Non-pigmented ciliary epithelial cell (primary cell): ENCODE measurements at regions not wholly inside any gene's neighbourhood (a gene's known extent, or its start where the extent isn't known, plus 50 kb on each side); places are given as distances from the start of the nearest gene placed in this dataset.

ENCODE experiments used
- DNase-seq: peaks from one replicate; pipeline ENCODE4 v3.0.0-alpha.2; 2010; ENCODE audit warnings: low read depth

- no peak for DNase-seq
Measured at GRCh38 chr14:62015243-62015642, 253.0 kb downstream of the SNAPC1 start.

GRCh38 chr14:62015945-62016344 is 253.7 kb downstream of the SNAPC1 start:
- DNase-seq = peak; percentile 11

- DNase-seq = no peak
Measured at GRCh38 chr14:62017651-62018230, 255.5 kb downstream of the SNAPC1 start.

- DNase-seq = no peak
Measured at GRCh38 chr14:62018606-62019005, 256.4 kb downstream of the SNAPC1 start.

- DNase-seq = no peak
Measured at GRCh38 chr14:62027958-62028357, 265.7 kb downstream of the SNAPC1 start.

- no peak for DNase-seq
Measured at GRCh38 chr14:62029569-62029924, 267.3 kb downstream of the SNAPC1 start.

GRCh38 chr14:62030387-62030786 is 268.2 kb downstream of the SNAPC1 start:
- DNase-seq = no peak

- DNase-seq = no peak
Measured at GRCh38 chr14:62031504-62031903, 269.3 kb downstream of the SNAPC1 start.

GRCh38 chr14:62053188-62053587 is 291.0 kb downstream of the SNAPC1 start:
- DNase-seq = no peak

GRCh38 chr14:62056789-62057188 is 294.6 kb downstream of the SNAPC1 start:
- DNase-seq = no peak

- DNase-seq = no peak
Measured at GRCh38 chr14:62062645-62063044, 300.4 kb downstream of the SNAPC1 start.

GRCh38 chr14:62064751-62065323 is 302.6 kb downstream of the SNAPC1 start:
- no peak for DNase-seq

GRCh38 chr14:62066304-62066703 is 304.1 kb downstream of the SNAPC1 start:
- DNase-seq = no peak

GRCh38 chr14:62071039-62071438 is 308.8 kb downstream of the SNAPC1 start:
- no peak for DNase-seq

- no peak for DNase-seq
Measured at GRCh38 chr14:62076368-62076767, 314.1 kb downstream of the SNAPC1 start.

GRCh38 chr14:62076825-62077605 is 314.8 kb downstream of the SNAPC1 start:
- DNase-seq = no peak

- DNase-seq = no peak
Measured at GRCh38 chr14:62077676-62078261, 315.5 kb downstream of the SNAPC1 start.

- DNase-seq = no peak
Measured at GRCh38 chr14:62079038-62079437, 316.8 kb downstream of the SNAPC1 start.

GRCh38 chr14:62081012-62081612 is 318.9 kb downstream of the SNAPC1 start:
- no peak for DNase-seq

GRCh38 chr14:62081951-62082350 is 319.7 kb downstream of the SNAPC1 start:
- DNase-seq = no peak

- DNase-seq = no peak
Measured at GRCh38 chr14:62082779-62083178, 320.6 kb downstream of the SNAPC1 start.

- DNase-seq = no peak
Measured at GRCh38 chr14:62084020-62084419, 321.8 kb downstream of the SNAPC1 start.

- DNase-seq = no peak
Measured at GRCh38 chr14:62087191-62087590, 325.0 kb downstream of the SNAPC1 start.
